NT2/D1 (cell line): ENCODE measurements at regions not wholly inside any gene's neighbourhood (a gene's known extent, or its start where the extent isn't known, plus 50 kb on each side); places are given as distances from the start of the nearest gene placed in this dataset.

Source experiments
- SUZ12 ChIP-seq: IDR thresholded peaks from 2 replicates; pipeline ENCODE4 v1.6.1; 2011; ENCODE audit not compliant: insufficient read length, insufficient read depth; ENCODE audit errors: extremely low read depth
- YY1 ChIP-seq: IDR thresholded peaks from 2 replicates; pipeline ENCODE4 v1.6.1; 2011; ENCODE audit not compliant: insufficient read length, insufficient read depth
- ZNF274 ChIP-seq: IDR thresholded peaks from 2 replicates; pipeline ENCODE4 v1.6.1; 2011; ENCODE audit warnings: mild to moderate bottlenecking, low read depth, low read length

DNA sequence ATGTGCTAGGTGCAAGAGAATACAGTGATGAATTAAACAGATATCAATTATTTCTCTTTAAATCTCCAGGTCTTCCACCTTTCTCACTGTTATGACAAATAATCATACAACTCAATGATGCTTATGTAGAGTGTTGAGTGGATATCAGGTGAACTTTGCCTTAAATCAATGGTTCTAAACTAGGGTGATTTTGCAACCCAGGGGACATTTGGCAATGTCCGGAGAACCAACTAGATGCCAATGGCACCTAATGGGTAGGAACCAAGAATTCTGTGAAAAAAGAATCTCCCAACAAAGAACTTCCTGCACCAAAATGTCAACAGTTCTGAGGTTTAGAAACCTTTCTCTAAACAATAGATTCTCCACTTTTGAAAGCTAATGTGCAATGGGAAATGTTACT lies 52.0 kb upstream of the GDNF start:
- TF ChIP-seq YY1 (no peak), ZNF274 (no peak), SUZ12 (no peak)
